GM10248 (cell line): ENCODE measurements at regions not wholly inside any gene's neighbourhood (a gene's known extent, or its start where the extent isn't known, plus 50 kb on each side); places are given as distances from the start of the nearest gene placed in this dataset.

Source experiments
- CTCF ChIA-PET: fragments of 300-600 bp; sonication (Branson Sonifier 250); formaldehyde crosslinking; extraction: SDS; loops from one replicate; lab custom pipeline; 2021; ENCODE audit warnings: antibody characterized with exemption; lab: Yijun Ruan, JAX
- POLR2A ChIA-PET: fragments of 350-650 bp; sonication (Branson Sonifier 250); formaldehyde crosslinking; extraction: SDS; loops from one replicate; lab custom pipeline; 2020; ENCODE audit warnings: antibody characterized with exemption; lab: Yijun Ruan, JAX
- DNase-seq: peaks from one replicate; pipeline ENCODE4 v3.0.0; 2012; ENCODE audit errors: extremely low spot score
- CTCF ChIP-seq: IDR thresholded peaks from 2 replicates; pipeline ENCODE4 v1.5.1; 2012; ENCODE audit warnings: mild to moderate bottlenecking, low read depth; ENCODE audit errors: extremely low read depth, missing control alignments, control extremely low read depth

- DNase-seq, result no peak
- no peak for TF ChIP-seq CTCF
- ChIA-PET CTCF (interaction anchor here (1.2 to 1.5 kb wide), 2 partner anchors 10 to 718 kb away, joined by 3 to 4 read pairs; no protein-coding TSS in a partner anchor), POLR2A (no interaction called here)
These were observed 140.1 kb downstream of the MTX3 start for GRCh38 chr5:79850941-79851340.

- DNase-seq, result no peak
- CTCF ChIA-PET, result interaction anchor here (1.2 to 1.5 kb wide), 2 partner anchors 9 to 718 kb away, joined by 3 to 4 read pairs; no protein-coding TSS in a partner anchor
- POLR2A ChIA-PET, result no interaction called here
- TF ChIP-seq CTCF, result no peak
These were observed 140.7 kb downstream of the MTX3 start for GRCh38 chr5:79850316-79850822.

GRCh38 chr5:79849486-79850315 is 141.4 kb downstream of the MTX3 start:
- DNase-seq, result no peak
- TF ChIP-seq CTCF, result no peak
- ChIA-PET CTCF (interaction anchor here (1.2 to 1.4 kb wide), 2 partner anchors 8 to 717 kb away, joined by 3 to 6 read pairs; no protein-coding TSS in a partner anchor), POLR2A (no interaction called here)
